H1 (cell line): ENCODE measurements at regions not wholly inside any gene's neighbourhood (a gene's known extent, or its start where the extent isn't known, plus 50 kb on each side); places are given as distances from the start of the nearest gene placed in this dataset.

ENCODE experiments used
- CTCF ChIA-PET: fragments of 300-600 bp; sonication (Branson Sonifier 250); formaldehyde crosslinking; loops from one replicate; lab custom pipeline; 2021; ENCODE audit not compliant: partially characterized antibody; lab: Charles Lee
- POLR2A ChIA-PET: fragments of 300-600 bp; sonication (Branson Sonifier 250); formaldehyde crosslinking; loops from one replicate; lab custom pipeline; 2021; ENCODE audit warnings: inconsistent platforms; ENCODE audit not compliant: partially characterized antibody; lab: Charles Lee
- DNase-seq, 2 experiments: peaks; one replicate each; pipeline versions ENCODE4 v3.0.0 to v3.0.0-alpha.2; 2010 to 2022; ENCODE audit warnings: low spot score in 2 of 2, low read depth in 1 of 2, mixed read lengths in 1 of 2
- FAIRE-seq: peaks from 2 replicates; lab custom pipeline; 2011; peaks lifted over from hg19 to GRCh38; lab: Jason Lieb, UNC
- H2AFZ ChIP-seq: 2 replicates; pipeline ENCODE4 v1.8.1; 2012; ENCODE audit warnings: low read length, inconsistent platforms
- H2AK5ac ChIP-seq: 2 replicates; pipeline ENCODE4 v1.6.1; 2013; ENCODE audit warnings: low read depth, low read length
- H2BK120ac ChIP-seq: replicated peaks from 2 replicates; pipeline ENCODE3; 2013; ENCODE audit warnings: low read depth, low read length, inconsistent platforms
- H2BK12ac ChIP-seq: 2 replicates; pipeline ENCODE4 v1.6.1; 2013; ENCODE audit warnings: low read depth, low read length
- H2BK15ac ChIP-seq: 2 replicates; pipeline ENCODE4 v1.6.1; 2013; ENCODE audit warnings: low read length
- H2BK20ac ChIP-seq: 2 replicates; pipeline ENCODE4 v1.6.1; 2013; ENCODE audit warnings: low read length
- H2BK5ac ChIP-seq: 2 replicates; pipeline ENCODE4 v1.6.1; 2013; ENCODE audit warnings: low read depth, low read length
- H3K14ac ChIP-seq: 2 replicates; pipeline ENCODE4 v1.6.1; 2013; ENCODE audit warnings: inconsistent platforms; ENCODE audit not compliant: insufficient read length
- H3K18ac ChIP-seq: 2 replicates; pipeline ENCODE4 v1.6.1; 2013; ENCODE audit warnings: low read length; ENCODE audit errors: extremely low read depth
- H3K23ac ChIP-seq: 2 replicates; pipeline ENCODE4 v1.6.1; 2013; ENCODE audit warnings: inconsistent platforms; ENCODE audit not compliant: insufficient read length
- H3K23me2 ChIP-seq: 2 replicates; pipeline ENCODE4 v1.6.1; 2013; ENCODE audit warnings: low read depth, low read length
- H3K27ac ChIP-seq: 2 replicates; pipeline ENCODE4 v1.6.1; 2011; ENCODE audit warnings: low read depth, low read length, inconsistent platforms
- H3K27me3 ChIP-seq, 4 experiments: replicated peaks in 1 of 4; 1 replicate in 1 of 4; 2 replicates in 3 of 4; pipeline versions ENCODE4 v1.6.1 to v1.8.1; 2011 to 2013; ENCODE audit warnings: low read length in 3 of 4, mild to moderate bottlenecking in 3 of 4, inconsistent platforms in 2 of 4, mixed read lengths in 2 of 4, moderate library complexity in 1 of 4; ENCODE audit not compliant: control insufficient read depth in 3 of 4, insufficient read depth in 3 of 4; ENCODE audit errors: extremely low read depth in 1 of 4
- H3K36me3 ChIP-seq, 4 experiments: 2 replicates each; pipeline versions ENCODE4 v1.6.1 to v1.8.1; 2011 to 2013; ENCODE audit warnings: mild to moderate bottlenecking in 4 of 4, low read length in 3 of 4, moderate library complexity in 2 of 4, control low read depth in 1 of 4, inconsistent platforms in 1 of 4; ENCODE audit not compliant: insufficient read depth in 4 of 4, control insufficient read depth in 2 of 4
- H3K4ac ChIP-seq: replicated peaks from 2 replicates; pipeline ENCODE3; 2013; ENCODE audit warnings: low read length, low read depth, mixed read lengths, inconsistent platforms; ENCODE audit not compliant: insufficient read length
- H3K4me1 ChIP-seq, 4 experiments: replicated peaks in 1 of 4; 1 replicate in 1 of 4; 2 replicates in 3 of 4; pipeline versions ENCODE4 v1.6.1 to v1.8.1; 2011 to 2013; ENCODE audit warnings: low read length in 3 of 4, inconsistent platforms in 2 of 4, mixed read lengths in 1 of 4; ENCODE audit not compliant: insufficient read depth in 4 of 4, control insufficient read depth in 3 of 4
- H3K4me2 ChIP-seq, 2 experiments: 2 replicates each; pipeline versions ENCODE4 v1.6.1 to v1.8.1; 2011 to 2013; ENCODE audit warnings: low read depth in 2 of 2, low read length in 2 of 2, control low read depth in 1 of 2, inconsistent platforms in 1 of 2, mild to moderate bottlenecking in 1 of 2; ENCODE audit not compliant: insufficient read depth in 1 of 2
- H3K4me3 ChIP-seq, 4 experiments: fragments of 200-600, 300-600 bp in 1 of 4; sonication (generic), shearing (Covaris generic), sonication (Bioruptor Twin) in 1 of 4; 2 replicates each; pipeline versions ENCODE4 v1.5.1 to v1.8.1; 2011 to 2016; ENCODE audit warnings: low read length in 4 of 4, low read depth in 3 of 4, control low read depth in 2 of 4, inconsistent platforms in 2 of 4, mild to moderate bottlenecking in 2 of 4, mixed read lengths in 1 of 4, moderate library complexity in 1 of 4; ENCODE audit not compliant: insufficient read depth in 2 of 4; ENCODE audit errors: extremely low read depth in 1 of 4
- H3K56ac ChIP-seq: replicated peaks from 2 replicates; pipeline ENCODE3; 2013; ENCODE audit warnings: low read depth, mild to moderate bottlenecking, mixed read lengths, low read length, inconsistent platforms; ENCODE audit not compliant: insufficient read length
- H3K79me1 ChIP-seq: 2 replicates; pipeline ENCODE4 v1.6.1; 2013; ENCODE audit warnings: low read depth, low read length, control low read depth
- H3K79me2 ChIP-seq, 2 experiments: 2 replicates each; pipeline versions ENCODE4 v1.6.1 to v1.8.1; 2012 to 2013; ENCODE audit warnings: low read length in 2 of 2, mild to moderate bottlenecking in 2 of 2, inconsistent platforms in 1 of 2; ENCODE audit not compliant: insufficient read depth in 2 of 2, control insufficient read depth in 1 of 2
- H3K9ac ChIP-seq, 4 experiments: replicated peaks in 1 of 4; 1 replicate in 1 of 4; 2 replicates in 3 of 4; pipeline versions ENCODE4 v1.6.1 to v1.8.1; 2011 to 2013; ENCODE audit warnings: low read depth in 3 of 4, low read length in 3 of 4, control low read depth in 2 of 4, mild to moderate bottlenecking in 2 of 4, moderate library complexity in 2 of 4, inconsistent platforms in 1 of 4; ENCODE audit errors: extremely low read depth in 1 of 4
- H3K9me3 ChIP-seq, 2 experiments: 2 replicates each; pipeline versions ENCODE4 v1.6.1 to v1.8.1; 2012 to 2013; ENCODE audit warnings: mild to moderate bottlenecking in 2 of 2, moderate library complexity in 2 of 2, control low read depth in 1 of 2, inconsistent platforms in 1 of 2, low read depth in 1 of 2, low read length in 1 of 2, mixed read lengths in 1 of 2; ENCODE audit not compliant: insufficient read depth in 2 of 2
- H4K20me1 ChIP-seq, 2 experiments: replicated peaks in 1 of 2; 2 replicates each; pipeline versions ENCODE3 to v1.8.1; 2011 to 2013; ENCODE audit warnings: inconsistent platforms in 2 of 2, low read length in 2 of 2, mild to moderate bottlenecking in 1 of 2; ENCODE audit not compliant: insufficient read depth in 2 of 2, control insufficient read depth in 1 of 2
- H4K5ac ChIP-seq: 2 replicates; pipeline ENCODE4 v1.6.1; 2013; ENCODE audit warnings: low read length, low read depth, mixed read lengths, inconsistent platforms; ENCODE audit not compliant: insufficient read length
- H4K8ac ChIP-seq: 2 replicates; pipeline ENCODE4 v1.8.0; 2013; ENCODE audit warnings: mild to moderate bottlenecking, moderate library complexity, low read length, inconsistent platforms; ENCODE audit not compliant: insufficient read depth; ENCODE audit errors: extremely low read depth
- H4K91ac ChIP-seq: replicated peaks from 2 replicates; pipeline ENCODE3; 2013; ENCODE audit warnings: low read length, mixed read lengths, inconsistent platforms; ENCODE audit not compliant: insufficient read length
- ASH2L ChIP-seq: fragments of 200-600, 300-600 bp; sonication (generic); IDR thresholded peaks from one replicate; pipeline ENCODE4 v1.7.1; 2017; ENCODE audit warnings: low read length
- CEBPB ChIP-seq: IDR thresholded peaks from 2 replicates; pipeline ENCODE4 v1.6.1; 2012; ENCODE audit warnings: low read depth, low read length
- CHD1 ChIP-seq: IDR thresholded peaks from 2 replicates; pipeline ENCODE4 v1.6.1; 2012; ENCODE audit warnings: low read depth, low read length, improper control_type of control experiment
- CREB1 ChIP-seq: IDR thresholded peaks from 2 replicates; pipeline ENCODE4 v1.6.1; 2012; ENCODE audit warnings: inconsistent platforms
- EP300 ChIP-seq, 2 experiments: IDR thresholded peaks; 1 replicate in 1 of 2; 2 replicates in 1 of 2; pipeline ENCODE4 v1.6.1; 2011 to 2012; ENCODE audit warnings: low read depth in 2 of 2, low read length in 2 of 2, mild to moderate bottlenecking in 2 of 2, borderline replicate concordance in 1 of 2, inconsistent platforms in 1 of 2, moderate library complexity in 1 of 2
- GABPA ChIP-seq: IDR thresholded peaks from 2 replicates; pipeline ENCODE4 v1.6.1; 2011; ENCODE audit warnings: mild to moderate bottlenecking, low read length, moderate library complexity, borderline replicate concordance; ENCODE audit not compliant: insufficient read depth
- GTF2F1 ChIP-seq: IDR thresholded peaks from 2 replicates; pipeline ENCODE4 v1.6.1; 2012; ENCODE audit warnings: low read depth, low read length, improper control_type of control experiment, borderline replicate concordance
- HDAC2 ChIP-seq, 2 experiments: fragments of 300-600 bp in 1 of 2; sonication (generic) in 1 of 2; IDR thresholded peaks; 2 replicates each; pipeline ENCODE4 v1.6.1; 2011 to 2012; ENCODE audit warnings: low read depth in 2 of 2, low read length in 2 of 2, mild to moderate bottlenecking in 2 of 2, moderate library complexity in 2 of 2, borderline replicate concordance in 1 of 2, inconsistent platforms in 1 of 2
- KDM4A ChIP-seq: IDR thresholded peaks from one replicate; pipeline ENCODE4 v1.7.1; 2012; ENCODE audit warnings: low read depth, mild to moderate bottlenecking, moderate library complexity, low read length, inconsistent platforms; ENCODE audit not compliant: severe bottlenecking
- NRF1 ChIP-seq: IDR thresholded peaks from 2 replicates; pipeline ENCODE4 v1.6.1; 2011; ENCODE audit warnings: mild to moderate bottlenecking, low read depth, low read length, improper control_type of control experiment
- PHF8 ChIP-seq: fragments of 200-600 bp; sonication (generic); conservative IDR thresholded peaks from 2 replicates; pipeline ENCODE4 v1.7.1; 2012; ENCODE audit warnings: low read depth, mild to moderate bottlenecking, inconsistent platforms, low read length, moderate library complexity
- SP1 ChIP-seq: IDR thresholded peaks from 2 replicates; pipeline ENCODE4 v1.6.1; 2011; ENCODE audit warnings: low read depth, low read length
- SP2 ChIP-seq: IDR thresholded peaks from 2 replicates; pipeline ENCODE4 v1.6.1; 2012; ENCODE audit warnings: mild to moderate bottlenecking, low read length, inconsistent platforms
- TEAD4 ChIP-seq: IDR thresholded peaks from 2 replicates; pipeline ENCODE4 v1.6.1; 2012; ENCODE audit warnings: low read depth, low read length, inconsistent platforms, mixed read lengths
- WGBS, 2 experiments: shearing (Covaris generic) in 1 of 2; methylation state at CpG; one replicate each; pipeline versions ENCODE4 v1.1.6 to v1.1.7; 2013 to 2015; ENCODE audit warnings: low lambda C conversion rate in 2 of 2, mixed read lengths in 2 of 2, inconsistent platforms in 1 of 2, low coverage in 1 of 2, missing lambda C conversion rate in 1 of 2; ENCODE audit not compliant: insufficient replicate concordance in 2 of 2, insufficient coverage in 1 of 2, insufficient read length in 1 of 2; ENCODE audit errors: extremely low coverage in 1 of 2, missing lambda C conversion rate in 1 of 2; 5-methylcytosine and 5-hydroxymethylcytosine counted together
- TF ChIP-seq, protein P1 (sequence below): IDR thresholded peaks from 2 replicates; pipeline ENCODE4 v1.6.1; 2012; ENCODE audit warnings: inconsistent platforms

- Histone ChIP-seq H3K27me3 (no peaks in the 10 kb centered on the region; a peak in 1 of 7 replicates), H4K8ac (no peak overlapping the region), H3K14ac (no peak overlapping the region), H3K27ac (no peak overlapping the region), H2BK5ac (no peak overlapping the region), H3K23me2 (no peaks in the 10 kb centered on the region), H2AFZ (no peak overlapping the region), H3K36me3 (no peaks in the 10 kb centered on the region), H3K9me3 (no peaks in the 10 kb centered on the region), H2BK12ac (no peak overlapping the region), H4K5ac (no peak overlapping the region), H3K9ac (no peak overlapping the region), H2AK5ac (no peak overlapping the region), H2BK15ac (no peak overlapping the region), H3K4ac (no peak overlapping the region), H3K18ac (no peak overlapping the region), H3K79me1 (no peaks in the 10 kb centered on the region), H3K79me2 (no peaks in the 10 kb centered on the region), H4K20me1 (no peaks in the 10 kb centered on the region), H3K56ac (no peak overlapping the region), H3K4me2 (no peak overlapping the region), H4K91ac (no peak overlapping the region), H2BK120ac (no peak overlapping the region), H3K23ac (no peak overlapping the region), H3K4me3 (no peak overlapping the region), H3K4me1 (peaks cover 0 to 2% (median 0%) of the 10 kb centered on the region in 4 experiments; a peak in 2 of 7 replicates), H2BK20ac (no peak overlapping the region)
- DNase-seq (no peak), FAIRE-seq (no peak)
- TF ChIP-seq CHD1, result no peak
- no peak for TF ChIP-seq KDM4A
- no peak for TF ChIP-seq ASH2L
- no peak for TF ChIP-seq PHF8
- TF ChIP-seq, protein P1, sequence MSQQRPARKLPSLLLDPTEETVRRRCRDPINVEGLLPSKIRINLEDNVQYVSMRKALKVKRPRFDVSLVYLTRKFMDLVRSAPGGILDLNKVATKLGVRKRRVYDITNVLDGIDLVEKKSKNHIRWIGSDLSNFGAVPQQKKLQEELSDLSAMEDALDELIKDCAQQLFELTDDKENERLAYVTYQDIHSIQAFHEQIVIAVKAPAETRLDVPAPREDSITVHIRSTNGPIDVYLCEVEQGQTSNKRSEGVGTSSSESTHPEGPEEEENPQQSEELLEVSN, result no peak
- TF ChIP-seq GTF2F1, result no peak
- TF ChIP-seq CREB1, result no peak
- TF ChIP-seq SP1, result no peak
- no peak for TF ChIP-seq HDAC2 (IDR thresholded peaks at IDR 0.05; ENCODE audit: borderline replicate concordance in 1 of 2, low read depth in 2 of 2, low read length in 2 of 2)
- no peak for TF ChIP-seq GABPA
- TF ChIP-seq CEBPB, result no peak
- no peak for TF ChIP-seq EP300 (IDR thresholded peaks at IDR 0.05; ENCODE audit: borderline replicate concordance in 1 of 2, low read depth in 2 of 2, low read length in 2 of 2)
- no peak for TF ChIP-seq NRF1
- TF ChIP-seq SP2, result no peak
- no peak for TF ChIP-seq TEAD4
- POLR2A ChIA-PET, result no interaction called here
- 84% methylated on average over 15 of the region's 15 CpGs; no CpG with 5 or more reads in 1 of the 2 experiments for WGBS, 2 experiments
- CTCF ChIA-PET, result interaction anchor here (0.7 to 4.4 kb wide), 7 partner anchors 9 to 245 kb away, joined by 3 to 11 read pairs (median 4); no protein-coding TSS in a partner anchor
Measured at GRCh38 chr1:5507340-5507739, 484.9 kb downstream of the NPHP4 start.
